KMS-11 (cell line): ENCODE measurements at regions not wholly inside any gene's neighbourhood (a gene's known extent, or its start where the extent isn't known, plus 50 kb on each side); places are given as distances from the start of the nearest gene placed in this dataset.

Experiments
- H2AFZ ChIP-seq: fragments of 200-600 bp; sonication (generic); 2 replicates; pipeline ENCODE4 v1.6.1; 2016; ENCODE audit warnings: antibody characterized with exemption, mixed run types, low read depth
- H3K27ac ChIP-seq: fragments of 200-600 bp; sonication (generic); 2 replicates; pipeline ENCODE4 v1.6.1; 2016; ENCODE audit warnings: mild to moderate bottlenecking, mixed run types
- H3K27me3 ChIP-seq: fragments of 200-600 bp; sonication (generic); 2 replicates; pipeline ENCODE4 v1.6.1; 2017; ENCODE audit warnings: mild to moderate bottlenecking, low read depth, mixed run types, moderate library complexity; ENCODE audit not compliant: insufficient read depth
- H3K36me3 ChIP-seq: fragments of 200-600 bp; sonication (generic); 2 replicates; pipeline ENCODE4 v1.6.1; 2017; ENCODE audit warnings: mild to moderate bottlenecking, mixed run types; ENCODE audit not compliant: insufficient read depth
- H3K4me1 ChIP-seq: fragments of 200-600 bp; sonication (generic); 2 replicates; pipeline ENCODE4 v1.6.1; 2016; ENCODE audit warnings: mild to moderate bottlenecking, low read depth, mixed run types; ENCODE audit not compliant: poor library complexity, severe bottlenecking
- H3K4me2 ChIP-seq: fragments of 200-600 bp; sonication (generic); 2 replicates; pipeline ENCODE4 v1.7.0; 2016; ENCODE audit warnings: mild to moderate bottlenecking, mixed run types
- H3K4me3 ChIP-seq: fragments of 200-600 bp; sonication (generic); IDR thresholded peaks from 2 replicates; pipeline ENCODE4 v1.6.1; 2017; ENCODE audit warnings: low read depth, low read length, mixed read lengths; ENCODE audit not compliant: insufficient read depth
- H3K79me2 ChIP-seq: fragments of 200-600 bp; sonication (generic); 2 replicates; pipeline ENCODE4 v1.6.1; 2016; ENCODE audit warnings: low read depth, mixed run types; ENCODE audit not compliant: insufficient read depth
- H3K9ac ChIP-seq: fragments of 200-600 bp; sonication (generic); 2 replicates; pipeline ENCODE4 v1.6.1; 2016; ENCODE audit warnings: mild to moderate bottlenecking, mixed run types
- H4K20me1 ChIP-seq: fragments of 200-600 bp; sonication (generic); 2 replicates; pipeline ENCODE4 v1.6.1; 2016; ENCODE audit warnings: mild to moderate bottlenecking, mixed run types; ENCODE audit not compliant: insufficient read depth
- CTCF ChIP-seq: fragments of 200-600 bp; sonication (generic); conservative IDR thresholded peaks from 2 replicates; pipeline ENCODE4 v1.6.1; 2017; ENCODE audit warnings: low read depth, mild to moderate bottlenecking, antibody characterized with exemption, low read length, moderate library complexity, mixed read lengths

- Histone ChIP-seq H3K4me3 (no peak overlapping the region), H2AFZ (no peak overlapping the region), H3K27me3 (peaks cover 51% of the 10 kb centered on the region), H3K9ac (no peak overlapping the region), H3K4me1 (peaks cover 3% of the 10 kb centered on the region), H3K27ac (no peak overlapping the region), H3K36me3 (no peaks in the 10 kb centered on the region), H3K4me2 (no peak overlapping the region), H4K20me1 (no peaks in the 10 kb centered on the region), H3K79me2 (no peaks in the 10 kb centered on the region)
- no peak for TF ChIP-seq CTCF
These were observed 115.5 kb downstream of the WDR11 start for GRCh38 chr10:120966657-120967045.

GRCh38 chr10:120969219-120969645, 118.1 kb downstream of the WDR11 start:
- Histone ChIP-seq H3K27ac (no peak overlapping the region), H3K27me3 (peaks cover 64% of the 10 kb centered on the region), H3K4me1 (peaks cover 3% of the 10 kb centered on the region), H4K20me1 (no peaks in the 10 kb centered on the region), H3K9ac (no peak overlapping the region), H3K79me2 (no peaks in the 10 kb centered on the region), H3K4me2 (no peak overlapping the region), H2AFZ (no peak overlapping the region), H3K4me3 (no peak overlapping the region), H3K36me3 (no peaks in the 10 kb centered on the region)
- TF ChIP-seq CTCF: no peak

- no peak overlapping the region for H3K4me3 ChIP-seq
- H3K79me2 ChIP-seq: no peaks in the 10 kb centered on the region
- H2AFZ ChIP-seq: no peak overlapping the region
- no peak overlapping the region for H3K9ac ChIP-seq
- H3K4me2 ChIP-seq: no peak overlapping the region
- no peak for TF ChIP-seq CTCF
- peaks cover 62% of the 10 kb centered on the region for H3K27me3 ChIP-seq
- H3K27ac ChIP-seq: no peak overlapping the region
- no peaks in the 10 kb centered on the region for H3K36me3 ChIP-seq
- H4K20me1 ChIP-seq: no peaks in the 10 kb centered on the region
- peaks cover 3% of the 10 kb centered on the region for H3K4me1 ChIP-seq
These were observed 119.7 kb downstream of the WDR11 start for GRCh38 chr10:120970595-120971529.

- Histone ChIP-seq H3K4me3 (no peak overlapping the region), H3K27me3 (peaks cover 57% of the 10 kb centered on the region), H3K4me1 (peaks cover 3% of the 10 kb centered on the region), H4K20me1 (no peaks in the 10 kb centered on the region), H3K9ac (no peak overlapping the region), H3K79me2 (no peaks in the 10 kb centered on the region), H3K4me2 (no peak overlapping the region), H3K36me3 (no peaks in the 10 kb centered on the region), H3K27ac (no peak overlapping the region), H2AFZ (no peak overlapping the region)
- no peak for TF ChIP-seq CTCF
These were observed 120.5 kb downstream of the WDR11 start for GRCh38 chr10:120971671-120972070.
